ENCODE measurements at regions not wholly inside any gene's neighbourhood (a gene's known extent, or its start where the extent isn't known, plus 50 kb on each side); places are given as distances from the start of the nearest gene placed in this dataset.
"Not testable (repeated sequence)": the region's sequence is repeated elsewhere in the genome, so short reads cannot be mapped to it uniquely, and the experiment has no call there.

DNA sequence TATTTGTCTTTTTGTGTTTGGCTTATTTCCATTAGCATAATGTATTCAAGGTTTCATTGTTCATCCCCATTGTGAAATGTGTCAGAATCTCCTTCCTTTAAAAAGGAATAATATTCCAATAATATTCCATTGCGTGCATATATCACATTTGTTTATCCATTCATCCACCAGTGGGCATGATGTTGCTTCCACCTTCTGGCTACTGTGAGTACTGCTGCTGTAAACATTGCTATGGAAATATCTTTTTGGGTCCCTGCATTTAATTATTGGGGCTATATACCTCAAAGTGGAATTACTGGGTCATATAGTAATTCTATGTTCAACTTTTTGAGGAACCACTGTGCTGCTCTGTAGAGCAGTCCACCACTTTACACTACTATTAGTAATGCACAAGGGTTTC, 123.1 kb downstream of the POTEG start:
- TF ChIP-seq POLR2AphosphoS5 (IDR thresholded peaks at IDR 0.05): not testable (repeated sequence)
- TF ChIP-seq, protein P1, sequence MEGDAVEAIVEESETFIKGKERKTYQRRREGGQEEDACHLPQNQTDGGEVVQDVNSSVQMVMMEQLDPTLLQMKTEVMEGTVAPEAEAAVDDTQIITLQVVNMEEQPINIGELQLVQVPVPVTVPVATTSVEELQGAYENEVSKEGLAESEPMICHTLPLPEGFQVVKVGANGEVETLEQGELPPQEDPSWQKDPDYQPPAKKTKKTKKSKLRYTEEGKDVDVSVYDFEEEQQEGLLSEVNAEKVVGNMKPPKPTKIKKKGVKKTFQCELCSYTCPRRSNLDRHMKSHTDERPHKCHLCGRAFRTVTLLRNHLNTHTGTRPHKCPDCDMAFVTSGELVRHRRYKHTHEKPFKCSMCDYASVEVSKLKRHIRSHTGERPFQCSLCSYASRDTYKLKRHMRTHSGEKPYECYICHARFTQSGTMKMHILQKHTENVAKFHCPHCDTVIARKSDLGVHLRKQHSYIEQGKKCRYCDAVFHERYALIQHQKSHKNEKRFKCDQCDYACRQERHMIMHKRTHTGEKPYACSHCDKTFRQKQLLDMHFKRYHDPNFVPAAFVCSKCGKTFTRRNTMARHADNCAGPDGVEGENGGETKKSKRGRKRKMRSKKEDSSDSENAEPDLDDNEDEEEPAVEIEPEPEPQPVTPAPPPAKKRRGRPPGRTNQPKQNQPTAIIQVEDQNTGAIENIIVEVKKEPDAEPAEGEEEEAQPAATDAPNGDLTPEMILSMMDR (IDR thresholded peaks at IDR 0.05): not testable (repeated sequence)

All from sigmoid colon (tissue), 4 donors.